H1 (cell line): ENCODE measurements at regions not wholly inside any gene's neighbourhood (a gene's known extent, or its start where the extent isn't known, plus 50 kb on each side); places are given as distances from the start of the nearest gene placed in this dataset.

Experiments used
- CTCF ChIA-PET: fragments of 300-600 bp; sonication (Branson Sonifier 250); formaldehyde crosslinking; loops from one replicate; lab custom pipeline; 2021; ENCODE audit not compliant: partially characterized antibody; lab: Charles Lee
- POLR2A ChIA-PET: fragments of 300-600 bp; sonication (Branson Sonifier 250); formaldehyde crosslinking; loops from one replicate; lab custom pipeline; 2021; ENCODE audit warnings: inconsistent platforms; ENCODE audit not compliant: partially characterized antibody; lab: Charles Lee
- DNase-seq, 2 experiments: peaks; one replicate each; pipeline versions ENCODE4 v3.0.0 to v3.0.0-alpha.2; 2010 to 2022; ENCODE audit warnings: low spot score in 2 of 2, low read depth in 1 of 2, mixed read lengths in 1 of 2
- FAIRE-seq: peaks from 2 replicates; lab custom pipeline; 2011; peaks lifted over from hg19 to GRCh38; lab: Jason Lieb, UNC
- H2AFZ ChIP-seq: 2 replicates; pipeline ENCODE4 v1.8.1; 2012; ENCODE audit warnings: low read length, inconsistent platforms
- H2AK5ac ChIP-seq: 2 replicates; pipeline ENCODE4 v1.6.1; 2013; ENCODE audit warnings: low read depth, low read length
- H2BK120ac ChIP-seq: replicated peaks from 2 replicates; pipeline ENCODE3; 2013; ENCODE audit warnings: low read depth, low read length, inconsistent platforms
- H2BK12ac ChIP-seq: 2 replicates; pipeline ENCODE4 v1.6.1; 2013; ENCODE audit warnings: low read depth, low read length
- H2BK15ac ChIP-seq: 2 replicates; pipeline ENCODE4 v1.6.1; 2013; ENCODE audit warnings: low read length
- H2BK20ac ChIP-seq: 2 replicates; pipeline ENCODE4 v1.6.1; 2013; ENCODE audit warnings: low read length
- H2BK5ac ChIP-seq: 2 replicates; pipeline ENCODE4 v1.6.1; 2013; ENCODE audit warnings: low read depth, low read length
- H3K14ac ChIP-seq: 2 replicates; pipeline ENCODE4 v1.6.1; 2013; ENCODE audit warnings: inconsistent platforms; ENCODE audit not compliant: insufficient read length
- H3K18ac ChIP-seq: 2 replicates; pipeline ENCODE4 v1.6.1; 2013; ENCODE audit warnings: low read length; ENCODE audit errors: extremely low read depth
- H3K23ac ChIP-seq: 2 replicates; pipeline ENCODE4 v1.6.1; 2013; ENCODE audit warnings: inconsistent platforms; ENCODE audit not compliant: insufficient read length
- H3K23me2 ChIP-seq: 2 replicates; pipeline ENCODE4 v1.6.1; 2013; ENCODE audit warnings: low read depth, low read length
- H3K27ac ChIP-seq: 2 replicates; pipeline ENCODE4 v1.6.1; 2011; ENCODE audit warnings: low read depth, low read length, inconsistent platforms
- H3K27me3 ChIP-seq, 4 experiments: replicated peaks in 1 of 4; 1 replicate in 1 of 4; 2 replicates in 3 of 4; pipeline versions ENCODE4 v1.6.1 to v1.8.1; 2011 to 2013; ENCODE audit warnings: low read length in 3 of 4, mild to moderate bottlenecking in 3 of 4, inconsistent platforms in 2 of 4, mixed read lengths in 2 of 4, moderate library complexity in 1 of 4; ENCODE audit not compliant: control insufficient read depth in 3 of 4, insufficient read depth in 3 of 4; ENCODE audit errors: extremely low read depth in 1 of 4
- H3K36me3 ChIP-seq, 4 experiments: 2 replicates each; pipeline versions ENCODE4 v1.6.1 to v1.8.1; 2011 to 2013; ENCODE audit warnings: mild to moderate bottlenecking in 4 of 4, low read length in 3 of 4, moderate library complexity in 2 of 4, control low read depth in 1 of 4, inconsistent platforms in 1 of 4; ENCODE audit not compliant: insufficient read depth in 4 of 4, control insufficient read depth in 2 of 4
- H3K4ac ChIP-seq: replicated peaks from 2 replicates; pipeline ENCODE3; 2013; ENCODE audit warnings: low read length, low read depth, mixed read lengths, inconsistent platforms; ENCODE audit not compliant: insufficient read length
- H3K4me1 ChIP-seq, 4 experiments: replicated peaks in 1 of 4; 1 replicate in 1 of 4; 2 replicates in 3 of 4; pipeline versions ENCODE4 v1.6.1 to v1.8.1; 2011 to 2013; ENCODE audit warnings: low read length in 3 of 4, inconsistent platforms in 2 of 4, mixed read lengths in 1 of 4; ENCODE audit not compliant: insufficient read depth in 4 of 4, control insufficient read depth in 3 of 4
- H3K4me2 ChIP-seq, 2 experiments: 2 replicates each; pipeline versions ENCODE4 v1.6.1 to v1.8.1; 2011 to 2013; ENCODE audit warnings: low read depth in 2 of 2, low read length in 2 of 2, control low read depth in 1 of 2, inconsistent platforms in 1 of 2, mild to moderate bottlenecking in 1 of 2; ENCODE audit not compliant: insufficient read depth in 1 of 2
- H3K4me3 ChIP-seq, 4 experiments: fragments of 200-600, 300-600 bp in 1 of 4; sonication (generic), shearing (Covaris generic), sonication (Bioruptor Twin) in 1 of 4; 2 replicates each; pipeline versions ENCODE4 v1.5.1 to v1.8.1; 2011 to 2016; ENCODE audit warnings: low read length in 4 of 4, low read depth in 3 of 4, control low read depth in 2 of 4, inconsistent platforms in 2 of 4, mild to moderate bottlenecking in 2 of 4, mixed read lengths in 1 of 4, moderate library complexity in 1 of 4; ENCODE audit not compliant: insufficient read depth in 2 of 4; ENCODE audit errors: extremely low read depth in 1 of 4
- H3K56ac ChIP-seq: replicated peaks from 2 replicates; pipeline ENCODE3; 2013; ENCODE audit warnings: low read depth, mild to moderate bottlenecking, mixed read lengths, low read length, inconsistent platforms; ENCODE audit not compliant: insufficient read length
- H3K79me1 ChIP-seq: 2 replicates; pipeline ENCODE4 v1.6.1; 2013; ENCODE audit warnings: low read depth, low read length, control low read depth
- H3K79me2 ChIP-seq, 2 experiments: 2 replicates each; pipeline versions ENCODE4 v1.6.1 to v1.8.1; 2012 to 2013; ENCODE audit warnings: low read length in 2 of 2, mild to moderate bottlenecking in 2 of 2, inconsistent platforms in 1 of 2; ENCODE audit not compliant: insufficient read depth in 2 of 2, control insufficient read depth in 1 of 2
- H3K9ac ChIP-seq, 4 experiments: replicated peaks in 1 of 4; 1 replicate in 1 of 4; 2 replicates in 3 of 4; pipeline versions ENCODE4 v1.6.1 to v1.8.1; 2011 to 2013; ENCODE audit warnings: low read depth in 3 of 4, low read length in 3 of 4, control low read depth in 2 of 4, mild to moderate bottlenecking in 2 of 4, moderate library complexity in 2 of 4, inconsistent platforms in 1 of 4; ENCODE audit errors: extremely low read depth in 1 of 4
- H3K9me3 ChIP-seq, 2 experiments: 2 replicates each; pipeline versions ENCODE4 v1.6.1 to v1.8.1; 2012 to 2013; ENCODE audit warnings: mild to moderate bottlenecking in 2 of 2, moderate library complexity in 2 of 2, control low read depth in 1 of 2, inconsistent platforms in 1 of 2, low read depth in 1 of 2, low read length in 1 of 2, mixed read lengths in 1 of 2; ENCODE audit not compliant: insufficient read depth in 2 of 2
- H4K20me1 ChIP-seq, 2 experiments: replicated peaks in 1 of 2; 2 replicates each; pipeline versions ENCODE3 to v1.8.1; 2011 to 2013; ENCODE audit warnings: inconsistent platforms in 2 of 2, low read length in 2 of 2, mild to moderate bottlenecking in 1 of 2; ENCODE audit not compliant: insufficient read depth in 2 of 2, control insufficient read depth in 1 of 2
- H4K5ac ChIP-seq: 2 replicates; pipeline ENCODE4 v1.6.1; 2013; ENCODE audit warnings: low read length, low read depth, mixed read lengths, inconsistent platforms; ENCODE audit not compliant: insufficient read length
- H4K8ac ChIP-seq: 2 replicates; pipeline ENCODE4 v1.8.0; 2013; ENCODE audit warnings: mild to moderate bottlenecking, moderate library complexity, low read length, inconsistent platforms; ENCODE audit not compliant: insufficient read depth; ENCODE audit errors: extremely low read depth
- H4K91ac ChIP-seq: replicated peaks from 2 replicates; pipeline ENCODE3; 2013; ENCODE audit warnings: low read length, mixed read lengths, inconsistent platforms; ENCODE audit not compliant: insufficient read length
- GTF2F1 ChIP-seq: IDR thresholded peaks from 2 replicates; pipeline ENCODE4 v1.6.1; 2012; ENCODE audit warnings: low read depth, low read length, improper control_type of control experiment, borderline replicate concordance
- PHF8 ChIP-seq: fragments of 200-600 bp; sonication (generic); conservative IDR thresholded peaks from 2 replicates; pipeline ENCODE4 v1.7.1; 2012; ENCODE audit warnings: low read depth, mild to moderate bottlenecking, inconsistent platforms, low read length, moderate library complexity
- RFX5 ChIP-seq: IDR thresholded peaks from 2 replicates; pipeline ENCODE4 v1.6.1; 2011; ENCODE audit warnings: low read depth, low read length, improper control_type of control experiment, borderline replicate concordance
- WGBS, 2 experiments: shearing (Covaris generic) in 1 of 2; methylation state at CpG; one replicate each; pipeline versions ENCODE4 v1.1.6 to v1.1.7; 2013 to 2015; ENCODE audit warnings: low lambda C conversion rate in 2 of 2, mixed read lengths in 2 of 2, inconsistent platforms in 1 of 2, low coverage in 1 of 2, missing lambda C conversion rate in 1 of 2; ENCODE audit not compliant: insufficient replicate concordance in 2 of 2, insufficient coverage in 1 of 2, insufficient read length in 1 of 2; ENCODE audit errors: extremely low coverage in 1 of 2, missing lambda C conversion rate in 1 of 2; 5-methylcytosine and 5-hydroxymethylcytosine counted together

DNA sequence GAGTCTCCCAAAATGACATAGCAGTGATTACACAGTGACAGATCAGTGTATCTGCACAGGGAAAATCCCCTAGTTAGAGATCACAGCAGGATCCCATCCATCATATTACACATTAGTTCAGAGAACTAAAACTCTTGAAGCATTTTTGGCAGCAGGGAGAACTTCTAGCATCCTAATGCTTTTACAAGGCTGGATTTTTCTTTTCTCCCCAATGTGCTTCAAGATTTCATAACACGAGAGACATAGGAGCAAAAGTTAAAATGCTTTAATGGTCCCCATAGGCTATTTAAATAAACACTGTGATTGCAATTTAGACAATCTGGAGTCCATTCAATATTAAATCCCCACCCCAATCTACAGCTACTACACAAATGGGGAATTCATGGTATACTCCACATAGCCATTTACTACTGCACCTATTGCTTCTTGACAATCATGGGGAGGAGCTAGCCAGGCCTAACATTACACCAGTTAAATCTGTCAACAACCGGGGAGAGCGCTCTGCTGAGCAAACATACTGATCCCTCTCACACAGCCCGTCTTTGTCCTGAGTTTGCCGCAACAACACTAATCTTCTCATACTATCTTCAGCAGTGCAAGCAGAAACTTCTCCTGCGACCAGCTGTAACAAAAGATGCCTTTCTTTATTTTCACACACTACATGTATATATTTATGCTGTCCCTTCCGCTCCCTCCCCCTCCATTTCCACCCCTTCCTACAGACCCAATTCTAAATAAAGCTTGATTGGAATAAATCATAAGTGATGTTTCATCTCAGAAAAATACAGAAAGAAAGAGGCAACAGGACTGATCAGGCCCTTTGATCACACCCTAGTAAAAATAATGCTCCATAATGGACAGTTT lies 120.3 kb upstream of the SOX5 start:
- Histone ChIP-seq H3K9ac (no peak overlapping the region), H2BK15ac (no peak overlapping the region), H3K27me3 (no peaks in the 10 kb centered on the region), H2AK5ac (no peak overlapping the region), H4K91ac (no peak overlapping the region), H3K4ac (no peak overlapping the region), H3K23ac (no peak overlapping the region), H2BK12ac (no peak overlapping the region), H3K4me2 (no peak overlapping the region), H2AFZ (no peak overlapping the region), H3K4me3 (no peak overlapping the region), H3K36me3 (no peaks in the 10 kb centered on the region), H3K18ac (no peak overlapping the region), H3K79me2 (no peaks in the 10 kb centered on the region), H3K14ac (no peak overlapping the region), H3K27ac (no peak overlapping the region), H4K20me1 (no peaks in the 10 kb centered on the region), H2BK20ac (no peak overlapping the region), H3K23me2 (no peaks in the 10 kb centered on the region), H3K4me1 (no peaks in the 10 kb centered on the region), H4K8ac (no peak overlapping the region), H4K5ac (no peak overlapping the region)
- 87% methylated on average over 7 of the region's 7 CpGs; no CpG with 5 or more reads in 1 of the 2 experiments for WGBS, 2 experiments
- POLR2A ChIA-PET = no interaction called here
- CTCF ChIA-PET = interaction anchor here (0.6 kb wide), 1 partner anchor 126 kb away, joined by 3 read pairs; no protein-coding TSS in a partner anchor
- DNase-seq = no peak
- TF ChIP-seq GTF2F1 = no peak
- TF ChIP-seq RFX5 = no peak
- no peak for TF ChIP-seq PHF8
- TF ChIP-seq, all 59 proteins: peak for 0
- FAIRE-seq = no peak
- Histone ChIP-seq H2BK120ac (no peak overlapping the region), H3K79me1 (no peaks in the 10 kb centered on the region), H2BK5ac (no peak overlapping the region), H3K9me3 (no peaks in the 10 kb centered on the region), H3K56ac (no peak overlapping the region)
